ENCODE measurements at regions not wholly inside any gene's neighbourhood (a gene's known extent, or its start where the extent isn't known, plus 50 kb on each side); places are given as distances from the start of the nearest gene placed in this dataset.

- H3K4me1 ChIP-seq: no peaks in the 10 kb centered on the region
- no peak overlapping the region for H3K4me3 ChIP-seq
- no peak for TF ChIP-seq CTCF (IDR thresholded peaks at IDR 0.05)
- 42 to 65% (median 64%) methylated on average over 1 of the region's 1 CpG for WGBS, 3 donors
- DNase-seq (no peak), ATAC-seq (no peak)
- H3K9me3 ChIP-seq: no peaks in the 10 kb centered on the region
- H3K27me3 ChIP-seq (ENCODE audit: insufficient read depth in 3 of 3, low read length in 2 of 3): no peaks in the 10 kb centered on the region
- no peaks in the 10 kb centered on the region for H3K36me3 ChIP-seq (ENCODE audit: insufficient read depth in 1 of 2, low read depth in 1 of 2)
- no peak overlapping the region for H3K27ac ChIP-seq
- intact Hi-C loops (cut with DNase I): no loop called here
Observed at GRCh38 chr12:11477110-11477509, 81.7 kb upstream of the PRB2 start.

- Histone ChIP-seq H3K27ac (no peak overlapping the region), H3K4me3 (no peak overlapping the region), H3K4me1 (no peaks in the 10 kb centered on the region), H3K36me3 (ENCODE audit: insufficient read depth in 1 of 2, low read depth in 1 of 2) (no peaks in the 10 kb centered on the region), H3K27me3 (ENCODE audit: insufficient read depth in 3 of 3, low read length in 2 of 3) (no peaks in the 10 kb centered on the region), H3K9me3 (no peaks in the 10 kb centered on the region)
- 58 to 59% (median 59%) methylated on average over 2 of the region's 2 CpGs for WGBS, 3 donors
- intact Hi-C loops (cut with DNase I): no loop called here
- DNase-seq (no peak), ATAC-seq (no peak)
- no peak for TF ChIP-seq CTCF (IDR thresholded peaks at IDR 0.05)
Observed at GRCh38 chr12:11482955-11483354, 87.6 kb upstream of the PRB2 start.

- no peaks in the 10 kb centered on the region for H3K27me3 ChIP-seq (ENCODE audit: insufficient read depth in 3 of 3, low read length in 2 of 3)
- intact Hi-C loops (cut with DNase I): loop anchor here (2.0 to 5.0 kb wide), 3 partner anchors 285 to 716 kb away; no protein-coding TSS in a partner anchor
Observed at GRCh38 chr12:11486623-11487444, 91.5 kb upstream of the PRB2 start.

DNA sequence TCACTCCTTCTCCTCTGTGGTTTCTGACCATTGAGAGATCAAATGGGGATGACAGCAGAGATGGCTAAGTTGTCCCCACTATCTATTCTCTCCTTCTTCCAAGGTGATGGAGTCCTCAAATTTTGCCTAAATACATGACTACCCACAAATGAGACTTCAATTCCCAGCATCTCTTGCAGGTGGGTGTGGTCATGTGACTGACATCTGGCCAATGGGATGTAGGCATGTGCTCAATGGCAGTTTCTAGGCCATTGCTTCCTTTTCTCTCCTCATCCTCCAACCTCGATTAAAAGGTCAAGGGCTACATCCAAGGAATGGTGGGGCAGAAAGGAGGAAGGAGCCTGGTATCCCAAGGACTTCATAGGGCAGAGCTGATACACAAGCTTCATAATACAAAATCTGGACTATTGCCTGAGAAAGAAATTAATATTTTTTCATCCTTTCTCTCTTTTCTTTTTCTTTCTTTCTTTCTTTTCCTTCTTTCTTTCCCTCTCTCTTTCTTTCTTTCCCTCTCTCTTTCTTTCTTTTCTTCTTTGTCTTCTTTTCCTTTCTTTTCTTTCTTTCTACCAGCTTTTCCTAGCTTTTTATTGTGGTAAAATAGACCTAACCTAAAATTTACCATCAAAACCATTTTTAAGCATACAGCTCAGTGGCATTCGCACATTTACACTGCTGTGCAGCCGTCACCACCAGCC lies 100.9 kb upstream of the PRB2 start:
- no peaks in the 10 kb centered on the region for H3K4me1 ChIP-seq
- ATAC-seq (no peak), DNase-seq (no peak)
- no peak for TF ChIP-seq CTCF (IDR thresholded peaks at IDR 0.05)
- no peaks in the 10 kb centered on the region for H3K36me3 ChIP-seq (ENCODE audit: insufficient read depth in 1 of 2, low read depth in 1 of 2)
- 81 to 92% (median 84%) methylated on average over 3 of the region's 3 CpGs for WGBS, 3 donors
- intact Hi-C loops (cut with DNase I): no loop called here
- no peak overlapping the region for H3K4me3 ChIP-seq
- H3K27ac ChIP-seq: no peak overlapping the region
- no peaks in the 10 kb centered on the region for H3K9me3 ChIP-seq
- peaks cover 0 to 2% (median 0%) of the 10 kb centered on the region in 3 donors for H3K27me3 ChIP-seq (ENCODE audit: insufficient read depth in 3 of 3, low read length in 2 of 3)

More at GRCh38 chr12:11486623-11487444, 91.5 kb upstream of the PRB2 start:
- Histone ChIP-seq H3K36me3 (ENCODE audit: insufficient read depth in 1 of 2, low read depth in 1 of 2) (no peaks in the 10 kb centered on the region), H3K27ac (no peak overlapping the region), H3K4me1 (no peaks in the 10 kb centered on the region), H3K4me3 (no peak overlapping the region), H3K9me3 (no peaks in the 10 kb centered on the region)
- ATAC-seq (peak; percentile 76 to 94 (median 88)), DNase-seq (peak; percentile 71 to 74)
- WGBS, 3 donors: 20 to 24% (median 22%) methylated on average over 13 of the region's 13 CpGs
- TF ChIP-seq CTCF (IDR thresholded peaks at IDR 0.05): peak; percentile 94

Data from psoas muscle (tissue), 7 donors.